ENCODE measurements at regions not wholly inside any gene's neighbourhood (a gene's known extent, or its start where the extent isn't known, plus 50 kb on each side); places are given as distances from the start of the nearest gene placed in this dataset.

DNA sequence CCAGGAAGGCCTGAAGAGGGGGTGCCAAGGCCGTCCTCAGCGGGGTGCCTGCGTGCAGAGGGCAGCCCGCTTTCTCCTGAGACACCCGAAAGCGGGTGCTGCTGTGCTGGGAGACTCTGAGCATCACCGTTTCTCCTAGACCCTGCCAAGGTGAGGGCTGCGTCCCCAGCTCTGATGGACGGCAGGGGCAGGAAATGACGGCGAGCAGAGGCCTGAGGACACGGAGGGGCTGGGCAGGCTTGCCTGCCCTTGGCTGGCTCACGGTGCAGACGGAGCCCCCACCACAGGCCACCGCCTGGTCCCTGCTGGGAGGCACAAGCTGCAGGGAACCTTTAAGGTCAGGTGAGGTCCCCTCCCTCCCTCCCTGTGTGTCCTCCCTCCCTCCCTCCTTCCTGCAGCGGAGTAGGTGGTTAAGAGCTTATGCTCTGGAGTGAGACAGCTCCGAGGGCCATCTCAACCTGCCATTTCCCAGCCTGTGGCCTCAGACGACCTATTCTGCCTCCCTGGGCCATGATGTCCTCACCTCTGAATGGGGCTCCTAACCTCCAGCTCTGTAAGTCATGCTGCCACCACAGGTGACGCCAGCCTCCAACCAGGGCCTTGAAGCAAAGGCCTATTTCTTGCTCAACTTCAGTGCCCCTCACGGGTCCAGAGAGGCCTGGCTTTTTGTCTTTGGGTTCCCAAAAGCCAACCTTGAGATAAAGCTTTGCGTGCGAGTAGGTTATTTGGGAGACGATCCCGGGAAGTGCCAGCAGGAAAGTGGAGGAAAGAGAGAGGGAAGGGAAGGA lies 54.2 kb upstream of the GRPEL1 start:
- H3K9me3 Mint-ChIP-seq: peaks cover 4% of the 10 kb centered on the region
- TF ChIP-seq, protein P1, sequence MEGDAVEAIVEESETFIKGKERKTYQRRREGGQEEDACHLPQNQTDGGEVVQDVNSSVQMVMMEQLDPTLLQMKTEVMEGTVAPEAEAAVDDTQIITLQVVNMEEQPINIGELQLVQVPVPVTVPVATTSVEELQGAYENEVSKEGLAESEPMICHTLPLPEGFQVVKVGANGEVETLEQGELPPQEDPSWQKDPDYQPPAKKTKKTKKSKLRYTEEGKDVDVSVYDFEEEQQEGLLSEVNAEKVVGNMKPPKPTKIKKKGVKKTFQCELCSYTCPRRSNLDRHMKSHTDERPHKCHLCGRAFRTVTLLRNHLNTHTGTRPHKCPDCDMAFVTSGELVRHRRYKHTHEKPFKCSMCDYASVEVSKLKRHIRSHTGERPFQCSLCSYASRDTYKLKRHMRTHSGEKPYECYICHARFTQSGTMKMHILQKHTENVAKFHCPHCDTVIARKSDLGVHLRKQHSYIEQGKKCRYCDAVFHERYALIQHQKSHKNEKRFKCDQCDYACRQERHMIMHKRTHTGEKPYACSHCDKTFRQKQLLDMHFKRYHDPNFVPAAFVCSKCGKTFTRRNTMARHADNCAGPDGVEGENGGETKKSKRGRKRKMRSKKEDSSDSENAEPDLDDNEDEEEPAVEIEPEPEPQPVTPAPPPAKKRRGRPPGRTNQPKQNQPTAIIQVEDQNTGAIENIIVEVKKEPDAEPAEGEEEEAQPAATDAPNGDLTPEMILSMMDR (IDR thresholded peaks at IDR 0.05; ENCODE audit: unreplicated experiment): no peak
- no peak overlapping the region for H3K27ac Mint-ChIP-seq
- peaks cover 17% of the 10 kb centered on the region for H3K27me3 Mint-ChIP-seq (ENCODE audit: low read depth)
- H3K4me3 Mint-ChIP-seq: no peak overlapping the region
- H3K4me1 Mint-ChIP-seq: peaks cover 4% of the 10 kb centered on the region
- no peaks in the 10 kb centered on the region for H3K36me3 Mint-ChIP-seq
- no peak for DNase-seq (ENCODE audit: low spot score in 2 of 2, unreplicated experiment in 2 of 2)

DNA sequence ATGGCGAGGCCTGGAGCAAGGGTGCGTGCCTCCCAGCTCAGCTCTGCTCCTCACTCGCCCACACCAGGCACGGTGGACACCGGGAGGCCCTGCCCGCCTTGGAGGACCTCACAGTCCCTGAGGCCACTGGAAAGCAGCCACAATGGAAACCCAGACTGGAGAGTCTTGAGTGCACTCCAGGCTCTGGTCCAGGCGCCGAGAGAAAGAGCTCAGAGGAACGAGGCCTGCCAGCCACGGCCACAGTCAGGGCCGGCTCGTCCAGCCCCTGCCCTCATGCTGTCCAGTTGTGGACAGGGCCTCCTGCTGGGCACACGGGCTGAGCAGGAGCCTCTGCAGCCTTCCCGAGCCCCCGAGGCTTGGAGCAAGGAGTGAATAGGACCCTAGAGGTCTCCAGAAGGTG lies 53.3 kb upstream of the GRPEL1 start:
- Mint-ChIP-seq H3K4me1 (peaks cover 4% of the 10 kb centered on the region), H3K27me3 (ENCODE audit: low read depth) (peaks cover 22% of the 10 kb centered on the region), H3K36me3 (no peaks in the 10 kb centered on the region), H3K9me3 (peaks cover 4% of the 10 kb centered on the region), H3K27ac (no peak overlapping the region), H3K4me3 (no peak overlapping the region)
- TF ChIP-seq, protein P1 (IDR thresholded peaks at IDR 0.05; ENCODE audit: unreplicated experiment): no peak
- DNase-seq (ENCODE audit: low spot score in 2 of 2, unreplicated experiment in 2 of 2): no peak

DNA sequence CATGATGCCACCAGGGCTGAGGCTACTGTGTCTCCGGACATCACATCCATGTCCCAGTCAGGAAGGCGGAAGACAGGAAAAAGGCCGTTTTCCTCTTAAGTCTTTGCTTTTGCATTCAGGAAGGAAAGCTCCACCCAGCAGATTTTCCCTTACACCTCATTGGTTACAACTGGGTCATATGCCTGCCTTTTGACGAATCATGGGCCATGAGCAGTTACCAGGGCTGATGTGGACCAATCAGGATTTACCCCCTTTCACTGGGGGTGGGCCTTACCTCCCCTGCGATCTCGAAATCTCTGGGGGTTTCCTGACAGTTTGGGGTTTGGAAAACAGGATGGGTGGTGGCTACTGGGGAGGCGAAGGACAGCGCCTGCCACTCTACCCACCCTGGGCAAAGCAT lies 52.5 kb upstream of the GRPEL1 start:
- H3K4me3 Mint-ChIP-seq: no peak overlapping the region
- H3K27ac Mint-ChIP-seq: no peak overlapping the region
- H3K36me3 Mint-ChIP-seq: no peaks in the 10 kb centered on the region
- H3K9me3 Mint-ChIP-seq: peaks cover 4% of the 10 kb centered on the region
- DNase-seq (ENCODE audit: low spot score in 2 of 2, unreplicated experiment in 2 of 2): no peak
- peaks cover 4% of the 10 kb centered on the region for H3K4me1 Mint-ChIP-seq
- H3K27me3 Mint-ChIP-seq (ENCODE audit: low read depth): peaks cover 25% of the 10 kb centered on the region
- TF ChIP-seq, protein P1 (IDR thresholded peaks at IDR 0.05; ENCODE audit: unreplicated experiment): no peak

DNA sequence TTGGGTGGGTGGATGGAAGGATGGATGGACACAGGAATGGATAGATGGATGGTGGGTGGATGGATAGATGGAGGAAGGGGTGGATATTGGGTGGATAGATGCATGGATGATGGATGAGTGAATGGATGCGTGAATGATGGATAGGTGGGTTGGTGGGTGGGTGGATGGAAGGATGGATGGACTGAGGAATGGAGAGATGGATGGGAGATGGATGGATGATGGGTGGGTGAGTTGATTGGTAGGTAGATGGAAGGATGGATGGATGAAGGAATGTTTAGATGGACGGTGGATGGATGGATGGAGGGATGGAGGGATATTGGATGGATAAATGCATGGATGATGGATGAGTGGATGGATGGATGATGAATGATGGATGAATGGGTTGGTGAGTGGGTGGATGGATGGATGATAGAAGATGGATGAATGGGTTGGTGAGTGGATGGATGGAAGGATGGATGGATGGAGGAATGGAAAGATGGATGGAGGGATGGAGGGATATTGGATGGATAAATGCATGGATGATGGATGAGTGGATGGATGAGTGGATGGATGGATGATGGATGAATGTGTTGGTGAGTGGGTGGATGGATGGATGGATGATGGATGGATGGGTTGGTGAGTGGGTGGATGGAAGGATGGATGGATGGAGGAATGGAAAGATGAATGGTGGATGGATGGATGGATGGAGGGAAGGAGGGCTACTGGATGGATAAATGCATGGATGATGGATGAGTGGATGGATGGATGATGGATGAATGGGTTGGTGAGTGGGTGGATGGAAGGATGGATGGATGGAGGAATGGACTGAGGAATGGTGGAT lies 50.4 kb upstream of the GRPEL1 start:
- TF ChIP-seq, protein P1 (IDR thresholded peaks at IDR 0.05; ENCODE audit: unreplicated experiment): no peak
- Mint-ChIP-seq H3K4me1 (no peaks in the 10 kb centered on the region), H3K36me3 (no peaks in the 10 kb centered on the region), H3K27me3 (ENCODE audit: low read depth) (peaks cover 30% of the 10 kb centered on the region), H3K4me3 (no peak overlapping the region), H3K27ac (no peak overlapping the region), H3K9me3 (peaks cover 4% of the 10 kb centered on the region)
- DNase-seq (ENCODE audit: low spot score in 2 of 2, unreplicated experiment in 2 of 2): no peak
